SKM-1 treated with dmso at 0.1 percent for 144 hours (cell line): ENCODE measurements at regions not wholly inside any gene's neighbourhood (a gene's known extent, or its start where the extent isn't known, plus 50 kb on each side); places are given as distances from the start of the nearest gene placed in this dataset.

Experiments
- DNase-seq: peaks from one replicate; lab custom pipeline; 2025; ENCODE audit not compliant: unreplicated experiment; lab: John Stamatoyannopoulos, UW

GRCh38 chr12:105944628-105945027 lies 194.1 kb downstream of the NUAK1 start:
- DNase-seq = no peak

DNA sequence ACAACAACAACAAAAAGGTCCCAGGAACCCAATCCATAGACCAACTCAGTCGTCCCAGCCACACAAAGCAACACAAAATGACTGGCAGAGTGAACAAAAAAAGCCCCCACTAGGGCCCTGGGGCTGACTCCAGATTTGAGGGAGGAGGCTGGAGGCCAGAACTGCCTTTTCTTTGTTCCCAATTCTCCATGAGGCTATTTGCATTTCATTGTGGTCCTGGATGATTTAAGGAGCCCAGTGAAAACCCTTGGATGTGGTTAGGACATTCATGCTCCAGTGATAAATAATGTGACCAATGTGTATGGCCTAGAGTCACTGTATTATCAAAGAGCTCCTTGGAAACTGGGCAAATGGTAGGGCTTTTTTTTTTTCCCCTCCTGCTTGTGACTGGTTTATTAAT lies 192.9 kb downstream of the NUAK1 start:
- no peak for DNase-seq

DNA sequence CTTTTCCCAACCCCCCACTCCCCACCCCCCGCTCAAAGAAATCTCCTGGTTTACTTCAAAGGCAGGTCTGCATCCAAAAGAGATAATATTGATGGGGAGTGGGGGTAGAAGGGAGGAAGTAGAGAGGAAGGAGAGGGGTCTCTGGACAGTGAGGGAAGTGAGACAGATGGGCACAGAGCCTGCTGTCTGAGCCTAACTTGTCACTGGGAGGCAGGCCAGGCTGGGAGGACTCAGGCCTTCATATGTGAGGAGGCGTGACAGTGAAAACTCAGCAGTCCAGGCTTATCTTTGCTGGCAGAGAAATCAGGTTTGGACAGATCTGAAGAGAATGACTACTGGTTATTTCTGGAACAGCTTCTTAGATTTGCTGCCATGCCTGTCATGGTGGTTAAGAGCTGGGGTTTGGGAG lies 192.3 kb downstream of the NUAK1 start:
- DNase-seq = no peak

DNA sequence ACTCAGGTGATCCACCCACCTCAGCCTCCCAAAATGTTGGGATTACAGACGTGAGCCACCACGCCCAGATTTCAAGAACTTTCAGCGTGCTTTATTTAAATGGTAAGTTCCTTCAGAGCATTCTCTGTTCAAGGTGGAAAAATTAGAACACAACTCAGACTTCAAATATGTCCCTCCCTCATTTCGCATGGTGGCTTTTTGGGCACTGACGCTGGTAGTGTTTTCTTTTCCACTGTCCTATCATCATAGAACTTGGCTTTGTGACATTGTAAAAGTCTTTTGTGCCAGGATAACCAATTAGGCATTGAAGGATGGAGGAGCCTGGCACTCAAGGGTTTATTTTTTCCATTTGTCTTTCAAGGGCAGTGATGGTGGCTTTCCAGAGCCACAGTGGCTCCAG lies 190.8 kb downstream of the NUAK1 start:
- no peak for DNase-seq

DNA sequence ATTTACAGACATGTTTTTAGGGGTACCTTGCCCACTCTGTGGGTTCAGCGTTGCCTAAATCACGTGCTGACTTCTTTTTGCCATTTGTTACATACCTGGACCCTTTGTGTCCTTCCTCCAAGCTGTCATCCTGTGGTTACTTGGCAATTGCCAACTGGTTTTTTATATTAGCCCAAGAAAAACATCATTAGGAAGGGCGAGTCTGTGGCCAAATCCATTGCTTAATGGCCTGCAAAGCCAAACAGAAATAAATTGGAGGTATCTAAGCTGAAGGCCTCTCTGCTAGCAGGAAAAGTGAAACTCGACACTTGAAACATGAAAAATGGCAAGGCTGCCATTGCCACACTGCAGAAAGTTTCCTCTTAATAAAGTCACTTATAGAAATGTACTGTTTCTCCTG lies 190.4 kb downstream of the NUAK1 start:
- no peak for DNase-seq

DNA sequence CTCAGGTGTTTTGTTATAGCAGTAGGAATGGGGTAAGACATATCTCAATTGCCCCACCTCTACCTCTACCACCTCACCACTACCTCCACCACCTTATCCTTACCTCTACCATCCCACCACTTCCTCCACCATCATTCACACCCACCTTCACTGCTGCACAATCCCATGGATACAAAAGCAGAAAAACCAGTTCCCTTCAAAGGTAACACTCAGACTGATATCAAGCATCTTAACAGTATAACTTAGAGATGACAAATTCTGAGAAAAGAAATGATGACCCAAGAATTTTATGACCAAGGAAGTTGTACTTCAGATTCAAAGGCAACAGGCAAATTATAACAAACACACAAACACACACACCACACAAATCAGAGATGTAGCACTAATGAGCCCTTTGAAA lies 189.4 kb downstream of the NUAK1 start:
- DNase-seq = no peak

DNA sequence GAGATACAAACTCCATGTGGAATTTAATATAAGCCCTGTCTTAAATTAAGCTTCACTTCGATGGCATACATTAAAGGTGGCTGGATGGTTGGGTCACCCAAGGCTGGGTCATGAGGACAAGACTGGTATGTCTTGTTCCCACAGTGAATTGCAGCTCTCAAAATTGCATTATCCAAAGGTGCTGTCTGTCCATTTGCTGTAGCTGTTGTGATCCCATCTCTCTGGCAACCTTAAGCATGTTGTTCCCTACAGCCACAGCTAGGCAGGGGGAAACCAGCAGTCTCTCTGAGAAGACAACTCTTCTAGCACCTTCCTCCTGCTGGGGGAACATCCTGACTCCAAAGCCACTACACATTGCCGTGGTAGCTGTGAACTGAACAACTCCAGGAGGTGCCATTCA lies 187.0 kb downstream of the NUAK1 start:
- DNase-seq = no peak

- no peak for DNase-seq
Observed at GRCh38 chr12:105954951-105955931, 183.5 kb downstream of the NUAK1 start.

- DNase-seq = no peak
Observed at GRCh38 chr12:105955976-105956375, 182.8 kb downstream of the NUAK1 start.

GRCh38 chr12:105956662-105957457 lies 181.9 kb downstream of the NUAK1 start:
- DNase-seq = no peak

DNA sequence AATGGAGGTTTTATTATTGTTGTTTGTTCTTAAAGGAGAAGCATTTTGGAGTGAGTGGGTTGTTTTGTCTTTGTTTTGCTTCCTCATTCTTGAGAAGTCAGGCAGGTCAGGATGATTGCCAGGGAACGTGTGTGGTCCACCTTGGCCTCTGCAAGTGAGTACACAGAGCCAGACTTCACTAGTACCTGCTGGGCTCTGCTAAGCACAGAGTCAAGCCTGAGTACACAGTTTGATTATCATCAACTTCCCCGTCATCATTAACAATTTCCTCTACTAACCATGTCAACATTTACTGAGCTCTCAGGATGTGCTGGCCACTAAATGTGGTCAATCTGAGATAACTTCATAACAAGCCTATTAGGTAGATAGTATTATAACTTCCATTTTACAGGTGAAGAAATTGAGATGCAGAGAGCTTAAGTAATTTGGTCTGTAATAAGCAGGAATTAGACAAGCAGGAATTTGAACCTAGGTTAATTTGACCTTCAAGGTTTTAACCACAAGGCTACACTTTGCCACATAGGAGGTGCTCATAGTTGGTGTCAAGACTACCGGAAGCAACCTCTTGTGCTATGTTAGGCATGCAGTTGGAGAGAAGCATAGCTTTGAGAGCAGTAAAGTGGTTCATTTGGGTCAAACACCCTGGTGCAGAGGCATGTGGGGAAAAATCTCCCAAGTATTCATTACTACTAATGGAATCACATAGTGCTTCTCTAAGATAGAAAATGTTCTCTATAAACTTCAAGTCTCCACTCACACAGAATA lies 178.3 kb downstream of the NUAK1 start:
- DNase-seq = no peak

GRCh38 chr12:105961821-105962671 lies 176.7 kb downstream of the NUAK1 start:
- no peak for DNase-seq

DNA sequence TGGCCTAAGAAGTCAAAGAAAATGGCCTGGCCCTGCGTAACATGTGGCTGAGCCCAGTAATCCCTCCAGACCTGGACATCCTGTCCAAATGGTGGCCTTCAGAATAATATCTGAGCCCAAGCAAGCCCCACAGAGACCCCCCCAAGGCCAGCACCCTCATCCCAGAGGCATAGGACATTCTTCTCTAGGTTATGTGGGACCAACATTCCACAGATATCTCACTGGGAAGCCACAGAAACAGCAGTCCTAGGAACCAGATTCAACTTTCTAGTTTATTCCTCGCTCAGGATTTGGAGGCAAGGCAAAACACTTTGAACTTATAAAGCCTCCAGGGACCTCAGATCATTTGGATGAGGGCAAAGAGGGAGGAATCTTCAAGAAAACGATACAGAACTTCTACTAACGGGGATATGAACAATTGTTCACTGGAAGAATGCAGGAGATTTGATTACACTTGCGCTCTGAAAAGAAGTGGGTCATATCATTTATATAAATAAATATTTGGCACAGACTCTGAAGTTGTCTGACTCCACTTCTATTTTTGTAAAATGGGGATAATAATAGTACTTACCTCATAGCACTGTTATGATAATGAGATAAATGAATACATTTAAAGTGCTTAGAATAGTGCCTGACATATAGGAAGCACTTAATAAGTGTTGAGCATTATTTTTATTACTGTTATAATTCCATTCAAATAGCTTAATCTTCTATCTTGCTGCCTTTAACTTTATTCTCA lies 171.5 kb downstream of the NUAK1 start:
- no peak for DNase-seq

GRCh38 chr12:105968025-105968424 lies 170.7 kb downstream of the NUAK1 start:
- DNase-seq = no peak

- no peak for DNase-seq
Observed at GRCh38 chr12:105970885-105971284, 167.9 kb downstream of the NUAK1 start.

DNA sequence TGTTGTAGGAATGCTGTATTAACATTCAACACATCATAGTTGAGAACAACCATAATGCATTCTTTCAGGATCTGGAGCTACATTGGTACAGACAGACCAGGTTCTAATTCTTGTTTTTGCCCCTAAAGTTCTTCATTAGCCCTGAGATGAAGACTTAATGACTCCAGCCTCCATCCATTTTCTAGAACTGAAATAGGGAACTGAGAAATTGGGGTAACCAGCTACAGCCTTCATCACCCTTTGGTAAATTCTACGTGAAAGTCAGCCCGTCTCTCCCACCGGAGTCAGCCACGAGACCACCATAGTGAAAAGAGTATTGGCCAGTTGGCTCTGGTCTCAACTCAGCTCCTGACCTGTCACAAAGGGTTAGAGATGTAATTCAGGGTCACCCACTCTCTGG lies 164.0 kb downstream of the NUAK1 start:
- no peak for DNase-seq

GRCh38 chr12:105975351-105975750 lies 163.4 kb downstream of the NUAK1 start:
- no peak for DNase-seq

- no peak for DNase-seq
Observed at GRCh38 chr12:105977236-105977635, 161.5 kb downstream of the NUAK1 start.

GRCh38 chr12:105977652-105978051 lies 161.1 kb downstream of the NUAK1 start:
- no peak for DNase-seq

- DNase-seq = no peak
Observed at GRCh38 chr12:105978276-105978675, 160.5 kb downstream of the NUAK1 start.
